HG02870 (cell line): ENCODE measurements at regions not wholly inside any gene's neighbourhood (a gene's known extent, or its start where the extent isn't known, plus 50 kb on each side); places are given as distances from the start of the nearest gene placed in this dataset.
A peak's percentile ranks its signal among the peaks of the same experiment; 100 is the strongest.
"Not testable (repeated sequence)": the region's sequence is repeated elsewhere in the genome, so short reads cannot be mapped to it uniquely, and the experiment has no call there.

Experiments used
- ATAC-seq: cut with Tn5 transposase; IDR thresholded peaks from one replicate; pipeline ENCODE4 v1.9.1; 2021; ENCODE audit warnings: mild to moderate bottlenecking, moderate library complexity; ENCODE audit not compliant: unreplicated experiment

DNA sequence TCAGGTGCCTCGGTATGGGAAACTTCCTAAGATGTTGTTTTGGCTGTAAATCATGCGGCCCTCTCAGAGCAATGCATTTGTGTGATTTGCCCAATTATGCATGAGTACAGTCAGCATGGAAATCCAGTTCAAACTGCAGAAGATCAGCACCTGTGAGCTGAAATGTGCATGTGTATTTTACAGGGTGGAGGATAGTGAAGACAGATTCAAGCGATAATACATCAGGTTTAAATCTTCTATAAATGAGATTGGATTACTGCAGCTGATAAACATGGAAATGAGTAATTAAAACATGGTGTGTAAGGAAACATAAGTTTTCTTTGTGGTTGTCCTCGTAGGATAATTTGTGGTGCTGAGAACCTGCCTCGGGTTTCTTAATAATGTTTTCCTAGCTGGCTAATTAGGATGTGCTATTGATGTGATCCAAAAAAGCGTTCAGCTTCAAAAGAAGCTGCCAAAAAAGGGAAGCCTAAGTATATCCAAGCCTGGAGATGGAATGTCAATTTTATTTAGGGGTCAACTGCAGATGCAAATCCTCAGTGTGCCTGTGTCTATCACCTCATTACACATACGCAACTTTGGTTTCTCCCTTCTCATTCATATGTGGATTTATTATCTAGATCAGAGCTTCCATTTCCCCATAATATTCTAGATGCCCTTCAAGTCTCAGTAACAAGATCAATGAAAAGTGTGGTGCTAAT lies 117.1 kb upstream of the CCDC28A start:
- ATAC-seq, result no peak

DNA sequence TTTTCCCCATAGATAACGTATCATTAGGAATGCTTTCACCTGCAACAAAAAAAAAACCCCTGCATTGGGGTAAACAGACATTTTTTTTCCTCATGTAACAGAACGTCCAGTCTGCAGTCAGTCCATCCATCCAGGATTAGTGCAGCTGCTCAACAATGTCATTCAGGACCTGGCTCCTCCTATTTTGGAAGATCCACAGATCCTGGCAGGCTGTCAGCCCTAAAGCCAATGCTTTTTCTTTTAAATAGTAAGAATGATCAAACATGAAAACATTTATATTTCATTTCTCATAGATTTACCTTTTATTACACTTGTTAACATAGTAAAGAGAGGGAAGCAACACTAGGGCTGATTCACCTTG lies 116.5 kb upstream of the CCDC28A start:
- no peak for ATAC-seq

DNA sequence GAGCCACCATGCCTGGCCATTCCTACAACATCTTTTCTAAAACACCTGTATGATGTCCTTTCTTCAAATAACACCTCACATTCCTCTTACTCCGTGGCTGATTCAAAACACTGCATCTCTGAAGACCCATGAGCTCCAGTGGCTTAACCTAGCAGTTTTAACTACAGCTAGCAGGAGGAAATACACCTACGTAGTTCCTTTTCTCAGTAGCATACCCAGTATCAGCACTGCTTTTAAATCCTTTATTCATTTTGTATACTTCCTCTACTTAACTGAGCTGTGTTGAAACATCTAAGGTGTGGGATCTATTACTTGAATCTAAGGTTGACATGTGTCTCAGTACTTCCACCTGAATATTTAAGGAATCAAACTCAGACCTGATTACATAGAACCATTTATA lies 113.6 kb upstream of the CCDC28A start:
- ATAC-seq, result peak; percentile 48

DNA sequence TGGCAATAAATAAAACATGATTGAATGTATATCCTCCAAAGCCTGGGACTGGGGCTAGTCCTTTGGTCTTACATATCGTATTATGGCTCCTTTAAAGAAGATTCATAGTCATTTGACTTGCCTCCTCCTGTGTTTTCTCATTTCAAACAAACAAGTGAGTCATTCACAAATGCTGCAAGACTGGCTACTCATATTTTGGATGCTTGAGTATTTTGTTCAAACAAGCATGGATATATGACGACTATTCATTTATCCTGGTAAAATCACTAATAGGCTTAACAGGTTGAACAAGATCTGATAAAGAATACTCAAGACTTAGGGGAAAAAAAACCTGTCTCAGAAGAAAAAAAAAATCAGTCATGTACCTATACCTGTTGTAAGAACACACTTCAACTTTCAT lies 111.1 kb upstream of the CCDC28A start:
- ATAC-seq, result no peak

DNA sequence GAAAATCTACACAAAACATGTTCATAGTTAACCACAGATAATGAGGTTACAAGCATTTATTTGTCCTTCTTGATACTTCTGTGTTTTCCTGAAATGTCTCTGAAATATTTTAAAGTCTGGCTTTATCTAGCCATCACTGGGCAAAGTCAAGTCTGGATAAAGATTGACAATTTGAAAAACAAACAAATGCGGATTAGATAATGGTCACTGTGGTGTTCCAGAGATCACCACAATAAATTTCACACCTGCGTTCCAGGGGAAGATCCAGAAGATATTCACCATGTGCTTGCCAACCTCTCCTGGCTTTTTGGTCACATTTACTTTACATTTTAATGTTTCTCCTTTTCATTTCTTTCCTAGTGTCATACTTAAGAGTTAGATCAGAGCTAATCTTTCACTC lies 109.7 kb upstream of the CCDC28A start:
- ATAC-seq, result no peak

DNA sequence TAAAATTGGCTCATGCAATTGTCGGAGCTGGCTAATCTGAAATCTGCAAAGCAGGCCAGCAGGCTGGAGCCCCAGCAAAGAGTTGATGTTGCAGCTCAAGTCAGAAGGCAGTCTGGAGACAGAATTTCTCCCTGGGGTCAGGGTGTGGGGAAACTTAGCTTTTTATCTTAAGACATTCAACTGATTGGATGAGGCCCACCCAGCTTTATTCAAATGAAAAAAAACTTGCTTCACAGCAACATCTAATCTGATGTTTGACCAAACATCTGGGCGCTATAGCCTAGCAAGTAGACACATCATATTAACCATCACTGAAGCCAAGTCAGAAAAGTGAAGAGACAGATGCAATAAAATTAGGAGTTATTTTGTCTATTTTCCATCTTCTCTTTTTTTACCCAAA lies 108.8 kb upstream of the CCDC28A start:
- no peak for ATAC-seq

DNA sequence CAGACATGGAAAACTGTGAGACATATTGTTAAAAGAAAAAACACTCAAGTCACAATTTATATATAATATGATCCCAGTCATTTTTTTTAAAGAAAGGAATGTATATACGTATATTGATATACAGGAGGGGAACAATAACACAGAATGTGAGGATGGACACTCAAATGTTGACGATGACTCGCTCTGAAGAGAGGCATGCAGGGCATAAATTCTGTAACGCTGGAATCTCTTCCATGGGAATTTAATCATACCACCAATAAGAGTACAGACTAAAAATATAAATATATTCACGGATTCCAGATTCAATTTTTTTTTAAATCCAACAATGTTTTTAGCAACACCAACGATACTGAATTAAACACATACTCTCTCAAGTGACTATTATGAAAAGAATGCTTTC lies 106.9 kb upstream of the CCDC28A start:
- no peak for ATAC-seq

DNA sequence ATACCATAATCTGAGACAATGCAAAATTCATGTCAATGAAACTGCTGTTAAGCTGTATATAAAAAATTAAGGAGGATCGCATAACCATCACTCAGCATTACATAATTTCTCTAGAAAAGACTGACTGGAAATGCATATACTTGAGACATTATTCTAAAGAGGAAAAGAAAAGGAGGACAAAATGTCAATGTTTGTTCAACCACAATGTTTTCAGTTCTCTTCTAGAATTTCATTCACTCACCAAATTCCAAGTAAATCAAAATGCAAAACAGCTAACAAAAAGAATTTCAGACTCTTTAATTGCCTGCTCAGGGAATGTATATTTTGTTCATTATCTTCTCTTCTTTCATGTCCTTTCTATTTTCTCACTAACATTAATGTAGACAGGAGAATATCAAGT lies 106.2 kb upstream of the CCDC28A start:
- ATAC-seq, result no peak

DNA sequence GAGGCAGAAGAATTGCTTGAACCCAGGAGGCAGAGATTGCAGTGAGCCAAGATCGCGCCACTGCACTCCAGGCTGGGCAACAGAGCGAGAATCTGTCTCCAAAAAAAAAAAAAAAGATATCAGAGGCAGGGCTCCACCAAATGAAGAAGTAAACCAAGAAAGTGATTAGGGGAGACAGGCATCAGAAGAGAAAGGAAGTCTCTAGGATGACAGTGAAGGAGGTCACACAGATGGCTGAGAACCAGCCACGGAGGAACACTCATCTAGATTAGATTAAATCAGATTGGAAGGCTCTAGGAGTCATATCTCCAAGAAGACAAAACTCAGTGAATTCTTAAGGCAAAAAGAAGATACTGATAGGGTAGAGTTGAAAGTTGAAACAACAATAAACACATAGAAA lies 102.2 kb upstream of the CCDC28A start:
- no peak for ATAC-seq

DNA sequence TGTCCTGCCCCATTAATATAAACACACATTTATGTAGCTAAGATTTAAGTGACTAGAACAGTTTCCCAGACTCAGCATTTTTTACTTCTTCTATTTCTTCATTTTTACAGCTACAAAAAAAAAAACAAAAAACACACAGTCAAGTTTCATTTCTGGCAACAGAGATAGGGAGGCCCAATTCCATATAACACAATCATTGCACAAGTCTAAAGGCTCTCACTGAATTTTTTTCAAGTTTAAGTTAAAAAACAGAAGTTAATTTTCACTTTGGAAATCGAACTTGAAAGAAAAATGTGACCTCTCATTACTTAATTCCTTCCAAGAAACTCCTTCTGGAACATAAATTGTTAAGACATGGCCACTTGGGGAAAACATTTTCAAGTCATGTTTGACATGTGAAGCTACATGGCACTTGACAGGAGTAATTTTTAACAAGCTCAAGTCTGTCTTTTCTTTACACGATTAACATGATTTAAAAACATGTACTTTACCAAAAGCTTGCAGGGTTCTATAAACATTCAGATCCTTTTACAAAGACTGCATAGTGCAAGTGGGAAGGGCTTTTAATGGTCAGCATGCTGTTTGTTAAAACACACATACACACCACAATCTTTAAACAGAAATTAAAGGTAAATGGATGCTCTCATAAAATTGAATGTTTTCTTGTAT lies 100.1 kb upstream of the CCDC28A start:
- ATAC-seq, result no peak

DNA sequence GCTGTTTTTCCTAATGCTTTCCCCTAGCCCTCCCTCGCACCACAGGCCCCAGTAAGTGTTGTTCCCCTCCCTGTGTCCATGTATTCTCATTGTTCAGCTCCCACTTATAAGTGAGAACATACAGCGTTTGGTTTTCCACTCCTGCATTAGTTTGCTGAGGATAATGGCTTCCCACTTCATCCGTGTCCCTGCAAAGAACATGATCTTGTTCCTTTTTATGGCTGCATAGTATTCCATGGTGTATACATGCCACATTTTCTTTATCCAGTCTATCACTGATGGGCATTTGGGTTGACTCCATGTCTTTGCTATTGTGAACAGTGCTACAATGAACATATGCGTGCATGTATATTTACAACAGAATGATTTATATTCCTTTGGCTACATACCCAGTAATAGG lies 99.1 kb upstream of the CCDC28A start:
- not testable (repeated sequence) for ATAC-seq

DNA sequence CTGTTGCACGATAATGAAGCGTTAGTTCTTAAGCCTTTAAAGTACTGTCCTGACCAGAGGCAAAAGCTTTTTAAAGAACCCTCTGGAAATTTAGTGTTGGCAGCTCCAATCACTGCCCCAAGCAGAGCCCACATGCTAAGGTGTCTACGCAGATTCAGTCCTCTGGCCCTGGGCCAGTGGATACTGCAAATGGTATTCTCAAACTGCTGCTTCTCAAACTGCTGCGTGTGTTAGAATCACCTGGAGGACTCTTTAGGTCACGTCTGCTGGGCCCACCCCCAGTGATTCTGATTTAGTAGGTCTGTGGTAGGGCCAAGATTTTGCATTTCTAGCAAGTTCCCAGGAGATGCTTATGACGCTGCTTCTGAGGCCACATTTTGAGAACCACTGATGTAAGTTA lies 96.0 kb upstream of the CCDC28A start:
- ATAC-seq, result no peak

DNA sequence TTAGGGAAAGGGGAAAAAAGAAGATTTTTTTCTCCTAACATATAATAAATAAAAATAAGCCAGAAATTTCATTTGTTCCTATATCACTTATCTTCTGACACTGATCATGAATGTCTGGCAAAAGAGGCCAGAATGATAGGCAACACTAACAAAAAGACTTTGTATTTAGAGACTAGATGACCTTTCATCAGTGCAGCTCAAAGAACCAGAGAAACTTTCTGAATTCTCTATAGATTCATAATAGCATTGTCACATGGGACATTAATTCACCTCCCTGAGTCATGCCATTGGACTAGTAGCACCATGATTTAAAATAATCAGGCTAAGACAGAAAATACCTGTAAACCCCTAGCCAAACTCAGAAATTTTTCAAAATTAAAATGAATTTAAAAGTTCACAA lies 95.4 kb upstream of the CCDC28A start:
- ATAC-seq, result no peak

DNA sequence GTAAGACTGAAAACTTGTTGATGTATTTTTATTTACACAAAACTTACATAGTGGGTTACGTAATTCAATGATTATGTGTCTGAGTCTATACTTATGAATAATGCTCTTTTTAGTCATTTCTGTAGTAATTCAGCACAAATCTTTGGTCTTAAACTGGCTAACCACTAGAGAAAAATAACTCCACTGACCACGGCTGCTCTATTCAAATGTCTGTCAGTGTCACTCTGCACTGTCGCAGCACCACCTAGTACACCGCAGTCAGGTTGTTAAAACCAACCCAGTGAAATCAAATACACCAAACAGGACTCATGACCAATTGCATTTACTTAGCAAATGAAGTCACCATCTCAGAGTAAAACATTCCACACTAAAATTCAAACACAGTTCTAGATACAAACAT lies 93.5 kb upstream of the CCDC28A start:
- no peak for ATAC-seq

DNA sequence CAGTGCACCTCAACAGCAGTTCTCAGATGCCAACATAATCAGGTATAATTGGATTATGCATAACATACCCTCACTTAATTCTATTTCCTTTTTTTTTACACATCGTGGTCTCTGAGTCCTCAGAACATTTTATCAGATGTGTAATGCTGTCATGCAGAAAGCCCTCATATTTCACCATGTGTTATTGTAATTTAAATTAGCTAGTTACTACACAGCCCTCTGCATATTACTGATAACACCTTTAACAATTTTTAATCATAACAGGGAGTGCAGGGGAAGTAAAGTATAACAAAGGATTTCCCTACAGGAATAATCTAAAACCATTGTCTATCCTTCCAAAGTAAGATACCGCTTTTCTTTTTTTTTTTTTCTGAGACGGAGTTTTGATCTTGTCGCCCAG lies 91.9 kb upstream of the CCDC28A start:
- no peak for ATAC-seq

DNA sequence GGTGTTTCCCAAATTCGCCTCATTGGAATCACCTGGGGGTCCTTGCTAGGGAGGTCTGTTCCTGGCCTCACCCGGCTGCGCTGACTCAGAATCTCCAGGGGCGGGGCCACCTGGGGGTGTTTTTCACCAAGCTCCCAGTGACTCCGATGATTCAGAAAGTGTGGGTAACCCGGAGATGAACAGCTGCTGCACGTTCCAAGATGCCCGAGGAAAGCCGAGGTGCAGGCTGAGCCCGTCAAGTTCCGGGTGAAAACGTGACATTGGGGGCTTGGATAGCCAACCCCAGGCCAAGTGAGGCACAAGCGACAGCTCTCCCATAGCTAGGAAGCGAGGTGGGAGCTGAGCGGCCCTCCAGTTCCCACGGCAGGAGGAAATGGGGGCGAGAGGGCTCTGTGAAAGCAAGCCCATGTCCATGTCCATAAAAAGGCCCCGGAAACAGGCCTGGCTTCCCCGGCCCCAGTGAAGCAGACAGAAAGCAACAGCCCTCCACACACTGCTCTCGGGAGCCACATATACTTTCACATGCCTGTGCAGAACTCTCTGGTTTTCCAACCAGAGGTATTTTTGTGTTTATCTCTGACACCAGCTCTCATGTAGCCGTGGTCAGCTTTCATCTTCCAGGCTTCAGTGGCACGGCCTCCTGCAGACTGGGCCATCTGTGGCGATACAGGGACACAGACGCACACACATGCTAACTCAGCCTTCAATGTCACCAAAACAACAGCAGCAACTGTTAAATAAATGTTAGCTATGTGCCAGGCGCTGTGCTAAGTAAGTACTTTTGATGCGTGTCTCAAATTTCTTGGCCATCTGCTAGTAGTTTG lies 90.7 kb upstream of the CCDC28A start:
- ATAC-seq, result no peak

DNA sequence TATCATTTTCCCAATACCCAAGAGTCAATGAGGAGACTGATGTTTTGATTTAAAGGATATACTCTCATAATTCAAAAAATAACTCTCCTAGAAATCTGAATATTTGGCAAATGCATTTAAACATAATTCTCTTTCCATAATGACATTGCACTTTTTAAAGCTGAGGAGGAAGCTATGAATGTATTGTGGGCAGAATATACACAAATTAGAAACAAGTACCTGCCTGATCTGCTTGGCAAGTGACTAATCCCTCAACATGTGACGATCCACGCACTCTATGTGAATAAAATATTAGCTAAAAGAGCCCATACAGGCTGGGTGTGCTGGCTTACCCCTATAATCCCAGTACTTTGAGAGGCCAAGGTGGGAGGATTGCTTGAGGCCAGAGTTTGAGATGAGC lies 88.3 kb upstream of the CCDC28A start:
- no peak for ATAC-seq

DNA sequence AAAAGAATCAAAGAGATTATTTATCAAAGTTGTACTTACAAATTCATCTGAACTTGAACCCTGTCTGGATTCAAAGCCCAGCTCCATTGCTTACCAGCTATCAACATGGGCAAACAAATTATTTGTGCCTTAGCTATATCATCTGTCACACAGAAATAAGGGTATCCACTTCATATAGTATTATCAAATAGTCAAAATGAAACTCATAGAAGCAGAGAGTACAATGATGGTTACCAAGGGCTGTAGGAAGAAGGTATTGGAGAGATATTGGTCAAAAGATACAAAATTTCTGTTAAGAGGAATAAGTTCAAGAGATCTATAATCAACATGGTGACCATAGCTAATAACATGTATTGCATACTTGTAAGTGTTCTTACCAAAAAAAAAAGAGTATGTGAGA lies 87.8 kb upstream of the CCDC28A start:
- no peak for ATAC-seq

DNA sequence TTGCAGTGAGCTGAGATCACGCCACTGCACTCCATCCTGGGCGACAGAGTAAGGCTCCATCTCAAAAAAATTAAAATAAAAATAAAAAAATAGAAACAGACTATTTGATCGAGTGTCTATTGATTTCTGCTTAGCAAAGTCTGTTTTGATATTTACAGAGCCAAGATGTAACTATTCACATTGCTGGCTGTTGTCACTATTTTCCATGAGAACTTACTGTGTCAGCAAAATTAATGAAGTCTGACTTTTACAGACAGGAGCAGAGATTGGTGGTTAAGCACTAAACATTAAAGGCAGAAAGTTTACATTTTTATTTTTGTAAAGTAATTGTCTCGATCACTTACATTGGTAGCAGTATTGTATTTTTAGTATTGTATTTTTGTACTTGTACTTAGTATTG lies 85.0 kb upstream of the CCDC28A start:
- ATAC-seq, result no peak

DNA sequence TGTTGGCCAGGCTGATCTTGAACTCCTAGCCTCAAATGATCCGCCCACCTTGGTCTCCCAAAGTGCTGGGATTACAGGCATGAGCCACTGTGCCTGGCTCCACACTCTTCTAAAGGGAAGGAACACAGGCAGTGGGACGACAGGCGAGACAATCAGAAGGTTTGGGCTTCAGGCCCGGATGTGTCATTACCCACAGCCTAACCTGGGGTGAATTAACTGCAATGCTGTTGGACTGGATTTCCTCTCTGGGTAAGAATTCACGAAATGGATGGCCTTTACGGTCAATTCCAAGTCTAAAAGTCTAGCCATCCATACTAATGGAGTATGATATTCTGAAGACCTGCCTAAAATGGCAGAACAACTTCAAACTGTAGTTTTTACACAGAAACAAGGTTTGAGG lies 83.7 kb upstream of the CCDC28A start:
- no peak for ATAC-seq

DNA sequence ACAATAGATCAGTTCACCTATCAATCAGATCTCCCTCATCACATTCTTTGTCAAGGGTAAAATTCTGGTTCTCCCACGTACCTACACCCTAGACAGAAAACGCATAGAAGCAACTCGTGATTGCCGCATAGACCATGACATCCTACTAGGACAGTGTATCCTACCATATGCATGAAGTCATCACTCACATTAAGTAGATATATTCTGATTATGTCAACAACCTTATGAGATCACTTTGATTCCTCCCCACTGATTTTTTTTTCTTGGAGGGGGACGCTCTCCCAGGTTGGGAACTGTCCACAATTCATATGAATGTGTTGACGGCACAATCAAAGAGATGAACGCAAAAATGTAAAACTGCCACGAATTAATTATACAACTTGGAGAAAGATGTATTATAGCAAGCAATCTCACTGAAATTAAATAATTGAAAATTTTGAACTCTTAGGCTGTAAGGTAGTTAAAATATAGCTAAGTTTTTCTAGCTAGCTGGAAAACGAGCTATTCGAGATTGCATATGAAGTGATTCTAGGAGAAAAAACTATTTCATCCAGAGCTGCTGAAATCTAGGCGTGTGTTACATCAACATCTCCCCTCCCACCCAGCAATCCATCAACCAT lies 82.5 kb upstream of the CCDC28A start:
- ATAC-seq, result no peak

DNA sequence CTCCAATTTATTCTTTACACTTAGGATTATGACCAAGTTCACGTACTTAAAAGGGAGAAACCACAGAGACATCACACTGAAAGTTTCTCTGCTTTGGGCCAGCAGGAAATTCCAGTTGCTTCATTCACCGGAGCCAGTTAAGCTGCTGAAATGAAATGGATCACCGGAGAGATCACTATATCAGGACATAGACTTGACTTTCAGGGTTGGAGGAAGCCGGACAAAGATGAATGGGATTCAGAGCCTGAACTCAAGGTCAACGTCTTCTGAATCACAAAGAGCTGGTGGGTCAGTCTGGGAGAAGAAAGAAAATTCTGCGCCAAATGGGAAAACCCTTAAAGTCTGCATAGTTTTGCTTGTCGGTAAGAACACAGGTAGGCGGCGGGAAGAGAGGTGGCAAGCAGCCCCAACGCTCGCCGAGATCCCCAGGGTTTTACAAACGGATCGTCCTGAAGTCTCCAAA lies 81.9 kb upstream of the CCDC28A start:
- ATAC-seq, result no peak
